HG02623 (cell line): ENCODE measurements at regions not wholly inside any gene's neighbourhood (a gene's known extent, or its start where the extent isn't known, plus 50 kb on each side); places are given as distances from the start of the nearest gene placed in this dataset.

Experiments used
- ATAC-seq: cut with Tn5 transposase; IDR thresholded peaks from one replicate; pipeline ENCODE4 v1.9.1; 2021; ENCODE audit warnings: moderate library complexity; ENCODE audit not compliant: unreplicated experiment

GRCh38 chr15:95998935-95999334, 331.6 kb upstream of the NR2F2 start:
- ATAC-seq: no peak

DNA sequence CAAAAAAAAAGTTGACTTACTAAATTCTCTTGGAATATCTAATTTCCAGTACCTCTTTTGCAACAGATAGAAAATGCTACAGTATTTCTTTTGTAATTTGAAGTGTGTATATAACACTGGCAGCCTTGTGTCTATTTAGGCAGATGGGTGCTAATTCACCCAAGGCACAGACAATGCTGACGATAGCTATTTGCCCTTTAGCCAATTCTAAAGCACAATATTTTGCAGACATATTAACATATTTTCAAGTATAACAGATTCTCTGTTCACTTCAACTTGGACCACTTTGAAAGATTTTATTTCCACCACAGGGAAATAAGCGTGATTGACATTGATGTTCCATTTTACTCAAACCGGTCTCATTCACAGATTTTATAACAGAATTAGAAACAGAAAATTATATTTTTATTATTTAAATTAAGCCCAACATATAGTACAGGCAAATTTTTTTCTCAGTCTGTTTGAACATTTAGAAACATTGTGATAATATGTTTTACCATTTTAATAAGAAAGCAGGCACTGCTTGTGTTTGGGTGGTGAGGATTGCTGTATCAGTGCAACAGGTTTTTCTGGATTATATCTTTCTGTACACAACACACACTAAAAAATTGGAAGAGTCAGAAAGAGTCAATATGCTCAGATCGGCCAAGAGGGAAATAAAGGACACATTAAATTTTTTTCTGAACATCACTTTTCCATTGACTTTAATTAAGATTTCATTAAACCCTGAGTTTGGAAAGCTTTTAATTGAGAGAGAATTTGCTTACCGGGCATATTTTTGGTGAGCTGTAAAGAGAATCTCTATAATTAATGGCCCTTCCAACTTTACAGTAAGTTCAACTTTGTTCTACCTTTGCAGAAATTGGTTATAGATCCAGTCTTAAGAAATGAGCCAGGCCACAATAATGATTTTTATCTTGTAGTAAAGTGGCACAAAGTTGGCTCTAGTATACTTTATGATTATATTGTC, 327.3 kb upstream of the NR2F2 start:
- ATAC-seq: no peak

DNA sequence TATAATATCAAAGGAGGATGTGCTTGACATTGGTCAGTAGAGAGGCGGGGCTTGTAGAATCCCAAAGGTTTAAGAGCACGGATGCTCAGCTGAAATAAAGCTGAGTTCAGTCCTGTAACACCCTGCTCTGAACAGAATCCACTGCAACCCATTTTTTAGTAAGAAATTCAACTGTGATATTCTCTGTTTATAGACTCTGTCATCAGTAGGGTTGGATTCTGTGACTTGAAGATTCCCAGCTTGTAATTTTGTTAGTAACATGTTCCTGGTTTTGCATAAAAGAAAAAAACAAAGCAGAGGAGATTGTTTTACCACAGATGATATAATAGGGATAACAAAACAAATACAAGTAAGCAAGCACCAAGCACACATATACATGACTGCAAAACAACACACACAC, 324.6 kb upstream of the NR2F2 start:
- no peak for ATAC-seq

- ATAC-seq: no peak
Observed at GRCh38 chr15:96011136-96011535, 319.4 kb upstream of the NR2F2 start.

- no peak for ATAC-seq
Observed at GRCh38 chr15:96014939-96015338, 315.6 kb upstream of the NR2F2 start.

DNA sequence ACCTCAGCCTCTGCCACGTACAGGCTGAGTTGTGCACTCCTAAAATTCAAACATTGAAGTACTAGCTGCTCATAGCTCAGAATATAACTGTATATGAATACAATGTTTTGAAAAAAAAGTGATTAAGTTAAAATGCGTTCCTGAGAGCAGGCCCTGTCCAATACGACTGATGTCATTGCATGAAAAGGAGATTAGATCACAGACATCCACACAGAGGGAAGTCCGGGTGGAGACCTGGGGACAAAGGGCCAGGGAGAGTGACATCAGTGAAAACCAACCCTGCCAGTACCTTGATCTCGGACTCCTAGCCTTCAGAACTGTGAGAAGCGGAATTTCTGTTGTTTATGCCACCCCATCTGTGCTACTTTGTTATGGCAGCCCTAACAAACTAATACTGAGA, 311.4 kb upstream of the NR2F2 start:
- no peak for ATAC-seq

GRCh38 chr15:96020133-96020532, 310.4 kb upstream of the NR2F2 start:
- no peak for ATAC-seq

DNA sequence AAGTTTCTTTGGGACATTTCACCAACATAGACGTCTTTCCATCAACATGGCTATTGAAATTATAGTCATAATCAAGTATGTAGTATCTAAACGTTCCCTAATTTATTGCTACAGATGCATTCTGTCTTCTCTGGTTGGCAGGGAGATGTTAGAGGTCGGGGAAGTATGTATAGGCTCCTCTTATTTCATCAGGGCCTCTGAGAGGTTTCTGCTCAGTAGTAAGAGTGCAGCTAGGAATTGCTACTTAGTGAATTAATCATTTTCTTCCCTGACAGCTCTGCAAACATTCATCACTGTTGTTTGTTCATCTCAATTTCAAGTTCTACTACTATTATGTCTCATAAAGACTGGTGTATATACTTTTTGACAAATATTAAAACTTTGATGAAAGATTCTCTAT, 309.7 kb upstream of the NR2F2 start:
- ATAC-seq: no peak

DNA sequence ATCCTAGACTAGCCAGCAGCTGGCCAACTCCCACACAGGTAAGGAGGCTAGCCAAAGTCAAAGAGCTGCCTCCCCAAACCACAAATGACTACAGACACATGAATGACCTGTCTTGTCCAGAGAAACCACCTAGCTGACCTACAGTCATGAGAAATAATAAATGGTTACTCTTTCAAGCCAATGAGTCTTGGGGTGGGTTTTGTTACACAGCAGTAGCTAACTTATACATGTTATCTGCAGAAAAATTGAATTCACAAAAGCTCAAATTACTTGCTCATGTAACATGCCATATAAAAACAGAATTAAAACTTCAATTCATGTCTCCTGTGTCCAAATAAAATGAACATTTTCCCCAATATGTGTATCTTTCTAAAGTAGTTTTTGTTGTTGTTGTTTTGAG, 307.4 kb upstream of the NR2F2 start:
- no peak for ATAC-seq

DNA sequence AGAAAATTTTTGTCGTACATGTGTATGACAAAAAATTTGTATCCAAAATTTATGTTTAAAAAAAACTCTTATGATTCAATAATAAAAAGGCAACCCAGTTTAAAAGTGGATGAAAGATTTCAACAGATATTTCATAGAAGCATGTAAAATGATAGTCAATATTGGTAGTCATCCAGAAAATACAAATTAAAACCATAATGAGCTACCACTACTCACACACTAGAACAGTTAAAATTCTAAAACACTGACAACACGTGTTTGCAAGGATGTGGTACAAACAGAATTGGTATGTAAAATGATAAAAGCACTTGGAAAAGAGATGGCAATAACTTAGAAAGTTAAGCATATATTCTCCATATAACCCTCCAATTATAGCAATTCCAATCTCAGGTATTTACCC, 303.0 kb upstream of the NR2F2 start:
- no peak for ATAC-seq

GRCh38 chr15:96028620-96029019, 301.9 kb upstream of the NR2F2 start:
- no peak for ATAC-seq

GRCh38 chr15:96029172-96029571, 301.3 kb upstream of the NR2F2 start:
- no peak for ATAC-seq

- ATAC-seq: no peak
Observed at GRCh38 chr15:96031426-96032110, 298.9 kb upstream of the NR2F2 start.

- no peak for ATAC-seq
Observed at GRCh38 chr15:96035091-96035490, 295.4 kb upstream of the NR2F2 start.

DNA sequence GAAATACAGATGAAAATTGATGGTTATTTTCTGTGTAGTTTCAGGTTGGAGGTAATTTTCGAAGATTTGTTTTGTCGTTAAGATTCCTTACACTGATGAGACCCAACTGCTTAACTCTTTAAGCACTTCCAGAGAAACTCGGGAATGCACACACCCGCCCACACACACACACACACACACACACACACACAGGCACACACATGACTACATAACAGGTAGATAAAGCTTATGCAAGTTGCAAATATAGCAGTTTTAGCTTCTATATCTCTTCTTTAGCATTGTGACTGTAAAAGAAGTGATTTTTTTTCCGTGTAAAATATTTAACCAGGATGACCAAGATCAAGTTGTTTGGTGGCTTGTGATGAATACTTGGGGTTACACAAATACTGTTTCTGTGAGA, 294.9 kb upstream of the NR2F2 start:
- no peak for ATAC-seq

DNA sequence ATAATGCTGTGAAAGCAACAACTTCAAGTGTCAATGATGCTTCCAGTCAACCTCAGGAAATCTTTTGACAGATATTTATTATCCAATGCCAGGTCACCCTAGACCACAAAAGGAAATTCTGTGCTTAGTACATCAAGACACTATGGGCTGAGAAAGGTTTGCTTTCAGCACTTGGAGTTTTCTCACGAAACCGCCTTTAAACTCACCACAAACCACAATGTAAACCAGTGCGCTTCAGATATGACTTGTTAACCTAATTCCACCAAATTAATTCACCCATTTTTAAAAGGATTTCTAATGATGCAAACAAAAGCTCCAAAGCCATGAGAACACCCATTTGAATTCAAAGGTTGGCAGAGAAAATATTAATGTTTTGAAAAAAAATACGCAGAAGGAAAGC, 292.9 kb upstream of the NR2F2 start:
- ATAC-seq: peak; percentile 53

- ATAC-seq: no peak
Observed at GRCh38 chr15:96038131-96038530, 292.4 kb upstream of the NR2F2 start.

- no peak for ATAC-seq
Observed at GRCh38 chr15:96038650-96039049, 291.9 kb upstream of the NR2F2 start.

DNA sequence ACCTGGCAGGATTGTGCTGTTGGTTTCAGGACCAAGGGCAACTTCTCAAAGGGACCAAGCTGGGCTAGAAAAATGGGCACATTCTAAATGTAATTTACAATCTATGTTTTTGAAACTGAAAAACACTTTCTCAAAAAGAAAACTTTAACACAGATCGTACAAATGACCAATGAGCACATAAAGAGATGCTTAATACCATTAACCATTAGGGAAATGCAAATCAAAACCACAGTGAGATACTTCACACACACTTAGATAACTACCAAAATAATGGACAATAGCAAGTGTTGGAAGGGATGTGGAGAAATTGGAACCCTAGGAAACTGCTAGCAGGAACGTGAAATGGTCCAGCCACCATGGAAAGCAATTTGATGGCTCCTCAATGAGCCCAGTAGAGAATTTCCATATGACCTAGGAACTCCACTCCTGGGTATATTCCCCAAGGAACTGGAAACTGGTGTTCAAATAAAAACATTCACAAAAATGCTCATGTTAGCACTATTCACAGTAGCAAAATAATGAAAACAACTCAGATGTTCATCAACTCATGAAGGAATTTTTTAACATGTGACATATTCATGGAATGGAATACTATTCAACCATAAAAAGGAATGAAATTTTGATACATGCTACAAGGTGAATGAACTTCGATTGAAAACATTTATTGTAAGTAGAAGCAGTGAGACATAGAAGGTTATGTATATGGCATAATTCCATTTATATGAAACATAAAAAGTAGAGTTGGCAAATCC, 288.3 kb upstream of the NR2F2 start:
- ATAC-seq: no peak

DNA sequence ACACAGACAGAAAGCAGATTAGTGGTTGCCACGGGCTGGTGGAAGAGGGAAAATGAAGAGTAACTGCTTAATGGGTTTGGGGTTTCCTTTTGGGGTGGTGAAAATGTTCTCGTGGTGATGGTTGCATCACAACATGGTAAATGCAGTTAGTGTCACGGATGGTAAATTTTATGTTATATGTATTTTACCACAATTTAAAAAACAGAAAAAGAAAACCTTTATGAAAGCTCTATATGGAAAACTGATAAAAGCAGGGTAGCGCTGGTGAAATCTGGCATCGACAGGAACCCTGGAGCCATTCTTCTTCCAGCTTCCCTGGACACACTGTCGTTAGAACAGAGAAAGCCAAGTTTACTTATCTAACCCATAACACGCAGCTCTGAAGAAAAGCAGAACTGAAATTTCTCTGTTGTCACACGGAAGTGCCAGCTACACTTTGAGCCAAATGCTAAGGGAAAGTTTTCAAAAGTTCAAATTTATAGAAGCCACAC, 287.7 kb upstream of the NR2F2 start:
- ATAC-seq: peak; percentile 83

GRCh38 chr15:96043591-96044171, 286.8 kb upstream of the NR2F2 start:
- no peak for ATAC-seq
